RWPE2 (cell line): ENCODE measurements at regions not wholly inside any gene's neighbourhood (a gene's known extent, or its start where the extent isn't known, plus 50 kb on each side); places are given as distances from the start of the nearest gene placed in this dataset.
"Not testable (repeated sequence)": the region's sequence is repeated elsewhere in the genome, so short reads cannot be mapped to it uniquely, and the experiment has no call there.

Experiments used
- ATAC-seq: fragments of 200-7000 bp; cut with Tn5 transposase; 3 replicates; pipeline ENCODE4 v1.9.1; 2021; ENCODE audit warnings: low read depth
- DNase-seq: peaks from one replicate; pipeline ENCODE4 v3.0.0-alpha.2; 2020; ENCODE audit warnings: low spot score
- H3K27ac ChIP-seq: fragments of 450-650 bp; 2 replicates; pipeline ENCODE4 v1.5.1; 2017; ENCODE audit warnings: mild to moderate bottlenecking; ENCODE audit not compliant: poor library complexity, severe bottlenecking
- H3K27me3 ChIP-seq: fragments of 250-450 bp; sonication (Bioruptor Pico); 2 replicates; pipeline ENCODE4 v1.5.1; 2021; ENCODE audit warnings: mild to moderate bottlenecking, moderate library complexity; ENCODE audit not compliant: insufficient read depth, poor library complexity, severe bottlenecking
- H3K36me3 ChIP-seq: fragments of 250-450 bp; sonication (Bioruptor Pico); 2 replicates; pipeline ENCODE4 v1.5.1; 2020; ENCODE audit warnings: low read depth, mild to moderate bottlenecking, moderate library complexity
- H3K4me1 ChIP-seq: fragments of 250-450 bp; sonication (Bioruptor Pico); 2 replicates; pipeline ENCODE4 v1.5.1; 2021; ENCODE audit warnings: mild to moderate bottlenecking, moderate library complexity; ENCODE audit not compliant: insufficient read depth, poor library complexity, severe bottlenecking
- H3K4me3 ChIP-seq: fragments of 250-450 bp; sonication (Bioruptor Pico); 2 replicates; pipeline ENCODE4 v1.5.1; 2021; ENCODE audit warnings: mild to moderate bottlenecking, moderate library complexity; ENCODE audit not compliant: severe bottlenecking
- H3K9me3 ChIP-seq: fragments of 250-450 bp; sonication (Bioruptor Pico); 2 replicates; pipeline ENCODE4 v1.5.1; 2021; ENCODE audit warnings: mild to moderate bottlenecking, moderate library complexity; ENCODE audit not compliant: severe bottlenecking
- TF ChIP-seq, protein P1 (sequence below): fragments of 450-650 bp; IDR thresholded peaks from one replicate; pipeline ENCODE4 v1.5.1; 2017; ENCODE audit warnings: mild to moderate bottlenecking, moderate library complexity; ENCODE audit not compliant: poor library complexity, severe bottlenecking

DNA sequence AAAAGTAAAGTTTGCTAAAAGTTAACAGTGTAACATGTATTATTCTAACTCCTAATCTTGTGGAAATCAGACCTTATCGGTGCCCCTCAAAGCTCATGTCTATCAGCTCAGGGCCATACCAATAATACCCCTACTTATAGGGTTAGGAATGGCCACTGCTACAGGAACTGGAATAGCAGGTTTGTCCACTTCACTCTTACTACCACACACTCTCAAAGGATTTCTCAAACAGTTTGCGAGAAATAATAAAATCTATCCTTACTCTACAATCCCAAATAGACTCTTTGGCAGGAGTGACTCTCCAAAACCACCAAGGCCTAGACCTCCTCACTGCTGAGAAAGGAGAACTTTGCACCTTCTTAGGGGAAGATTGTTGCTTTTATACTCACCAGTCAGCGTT, 1677.7 kb downstream of the OLFM4 start:
- Histone ChIP-seq H3K27ac (no peak overlapping the region), H3K4me1 (no peaks in the 10 kb centered on the region), H3K36me3 (no peaks in the 10 kb centered on the region), H3K9me3 (no peaks in the 10 kb centered on the region), H3K27me3 (no peaks in the 10 kb centered on the region), H3K4me3 (no peak overlapping the region)
- no peak for ATAC-seq
- DNase-seq: no peak
- TF ChIP-seq, protein P1, sequence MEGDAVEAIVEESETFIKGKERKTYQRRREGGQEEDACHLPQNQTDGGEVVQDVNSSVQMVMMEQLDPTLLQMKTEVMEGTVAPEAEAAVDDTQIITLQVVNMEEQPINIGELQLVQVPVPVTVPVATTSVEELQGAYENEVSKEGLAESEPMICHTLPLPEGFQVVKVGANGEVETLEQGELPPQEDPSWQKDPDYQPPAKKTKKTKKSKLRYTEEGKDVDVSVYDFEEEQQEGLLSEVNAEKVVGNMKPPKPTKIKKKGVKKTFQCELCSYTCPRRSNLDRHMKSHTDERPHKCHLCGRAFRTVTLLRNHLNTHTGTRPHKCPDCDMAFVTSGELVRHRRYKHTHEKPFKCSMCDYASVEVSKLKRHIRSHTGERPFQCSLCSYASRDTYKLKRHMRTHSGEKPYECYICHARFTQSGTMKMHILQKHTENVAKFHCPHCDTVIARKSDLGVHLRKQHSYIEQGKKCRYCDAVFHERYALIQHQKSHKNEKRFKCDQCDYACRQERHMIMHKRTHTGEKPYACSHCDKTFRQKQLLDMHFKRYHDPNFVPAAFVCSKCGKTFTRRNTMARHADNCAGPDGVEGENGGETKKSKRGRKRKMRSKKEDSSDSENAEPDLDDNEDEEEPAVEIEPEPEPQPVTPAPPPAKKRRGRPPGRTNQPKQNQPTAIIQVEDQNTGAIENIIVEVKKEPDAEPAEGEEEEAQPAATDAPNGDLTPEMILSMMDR: no peak

DNA sequence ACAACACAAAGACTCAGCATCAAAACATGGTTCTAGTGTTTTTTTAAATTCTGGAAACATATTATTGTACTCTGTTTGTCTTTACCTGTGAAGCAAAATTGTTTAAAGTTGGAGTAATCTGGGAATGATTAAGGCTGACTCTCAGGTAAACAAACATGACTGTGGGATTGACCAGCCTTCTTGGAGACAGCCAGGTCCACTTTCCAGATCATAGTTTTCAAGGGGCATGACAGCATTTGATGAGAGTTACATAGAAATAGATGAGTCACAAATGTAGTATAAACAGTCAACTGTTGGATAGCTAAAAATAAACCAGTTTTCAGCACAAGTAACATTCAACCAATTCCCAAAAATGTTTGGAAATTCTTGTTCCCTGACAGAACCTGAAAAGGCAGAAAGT, 1680.9 kb downstream of the OLFM4 start:
- TF ChIP-seq, protein P1: no peak
- H3K36me3 ChIP-seq: no peaks in the 10 kb centered on the region

DNA sequence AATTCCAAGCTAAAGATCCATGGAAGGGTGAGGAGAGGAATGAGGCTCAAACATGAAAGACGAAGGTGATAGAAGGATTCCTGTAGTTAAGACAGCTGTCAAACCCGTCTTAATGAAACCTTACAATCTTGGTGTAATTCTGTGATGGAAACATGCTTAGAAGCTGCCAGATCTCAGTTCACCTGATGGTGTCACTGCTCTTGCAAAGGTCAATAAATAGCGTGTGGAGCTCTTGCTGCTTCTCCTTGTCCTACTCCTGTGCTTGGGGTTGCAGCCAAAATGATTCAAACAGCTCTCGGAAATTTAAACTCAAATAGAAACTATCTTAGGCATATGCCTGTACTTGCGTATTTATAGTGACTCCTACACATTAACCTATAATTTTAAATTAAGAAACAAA, 1705.0 kb downstream of the OLFM4 start:
- Histone ChIP-seq H3K27me3 (peaks cover 7% of the 10 kb centered on the region), H3K9me3 (no peaks in the 10 kb centered on the region), H3K36me3 (no peaks in the 10 kb centered on the region), H3K27ac (no peak overlapping the region), H3K4me3 (no peak overlapping the region), H3K4me1 (no peaks in the 10 kb centered on the region)
- ATAC-seq (peak; percentile 40; the same call in 1 of the 3 replicates), DNase-seq (no peak)
- TF ChIP-seq, protein P1: no peak

More for the DNA sequence above, 1680.9 kb downstream of the OLFM4 start:
- Histone ChIP-seq H3K9me3 (no peaks in the 10 kb centered on the region), H3K27me3 (no peaks in the 10 kb centered on the region), H3K27ac (no peak overlapping the region), H3K4me1 (no peaks in the 10 kb centered on the region), H3K4me3 (no peak overlapping the region)
- DNase-seq: no peak
- ATAC-seq: no peak

DNA sequence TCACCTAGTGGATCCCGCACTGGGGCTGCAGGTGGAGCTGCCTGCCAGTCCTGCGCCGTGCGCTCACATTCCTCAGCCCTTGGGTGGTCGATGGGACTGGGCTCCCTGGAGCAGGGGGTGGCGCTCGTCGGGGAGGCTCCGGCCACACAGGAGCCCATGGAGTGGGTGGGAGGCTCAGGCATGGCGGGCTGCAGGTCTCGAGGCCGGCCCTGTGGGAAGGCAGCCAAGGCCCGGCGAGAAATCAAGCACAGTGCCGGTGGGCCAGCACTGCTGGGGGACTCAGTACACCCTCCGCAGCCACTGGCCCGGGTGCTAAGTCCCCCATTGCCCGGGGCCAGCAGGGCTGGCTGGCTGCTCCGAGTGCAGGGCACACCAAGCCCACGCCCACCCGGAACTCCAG, 1708.6 kb downstream of the OLFM4 start:
- not testable (repeated sequence) for H3K36me3 ChIP-seq, DNase-seq, ATAC-seq, H3K4me1 ChIP-seq, H3K9me3 ChIP-seq, H3K27me3 ChIP-seq, H3K4me3 ChIP-seq, H3K27ac ChIP-seq

DNA sequence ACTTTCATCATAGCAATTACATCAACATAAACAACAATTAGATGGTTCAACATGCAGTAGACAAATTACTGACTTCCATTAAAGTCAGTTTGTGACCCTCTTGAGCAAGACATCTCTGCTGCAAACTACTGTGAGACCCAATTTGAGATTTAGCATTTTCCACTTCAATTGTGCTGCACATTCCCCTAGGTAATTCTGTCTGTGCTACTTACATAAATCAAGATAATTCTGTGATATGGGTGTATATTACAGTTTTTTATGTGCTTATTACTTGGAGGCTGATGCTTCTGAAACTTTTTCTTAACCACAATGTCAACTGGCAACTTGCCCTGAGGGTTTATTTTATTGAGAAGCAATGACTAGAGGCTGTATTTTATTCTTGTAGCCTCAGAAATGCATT, 1714.4 kb downstream of the OLFM4 start:
- Histone ChIP-seq H3K27me3 (peaks cover 3% of the 10 kb centered on the region), H3K27ac (no peak overlapping the region), H3K4me3 (no peak overlapping the region), H3K4me1 (no peaks in the 10 kb centered on the region), H3K36me3 (no peaks in the 10 kb centered on the region), H3K9me3 (no peaks in the 10 kb centered on the region)
- TF ChIP-seq, protein P1: no peak
- ATAC-seq (no peak), DNase-seq (no peak)

DNA sequence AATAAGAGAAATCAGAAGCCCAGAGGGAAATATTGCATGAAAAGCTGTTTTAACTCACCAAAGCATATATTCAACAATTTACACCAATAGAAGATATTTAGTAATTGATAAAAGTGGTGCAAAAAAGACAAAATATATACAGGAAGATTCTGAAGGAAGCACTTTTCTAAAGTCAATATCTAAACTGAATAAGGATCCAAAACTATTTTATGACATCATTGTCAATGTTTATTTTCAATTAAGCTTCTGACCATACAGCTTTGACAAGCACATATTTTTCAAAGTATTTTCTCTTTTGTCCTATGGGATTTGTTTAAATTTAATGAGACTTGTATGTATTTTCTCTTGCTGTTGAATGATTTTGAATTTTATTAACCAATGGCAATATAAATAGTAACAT, 1716.1 kb downstream of the OLFM4 start:
- no peaks in the 10 kb centered on the region for H3K9me3 ChIP-seq
- TF ChIP-seq, protein P1: no peak
- no peaks in the 10 kb centered on the region for H3K4me1 ChIP-seq
- H3K27me3 ChIP-seq: peaks cover 3% of the 10 kb centered on the region
- DNase-seq: no peak
- H3K27ac ChIP-seq: no peak overlapping the region
- no peak overlapping the region for H3K4me3 ChIP-seq
- no peak for ATAC-seq
- H3K36me3 ChIP-seq: no peaks in the 10 kb centered on the region
